GM18873 (cell line): ENCODE measurements at regions not wholly inside any gene's neighbourhood (a gene's known extent, or its start where the extent isn't known, plus 50 kb on each side); places are given as distances from the start of the nearest gene placed in this dataset.
"Not testable (repeated sequence)": the region's sequence is repeated elsewhere in the genome, so short reads cannot be mapped to it uniquely, and the experiment has no call there.

Experiments
- ATAC-seq: cut with Tn5 transposase; IDR thresholded peaks from one replicate; pipeline ENCODE4 v1.9.1; 2021; ENCODE audit warnings: mild to moderate bottlenecking, moderate library complexity, moderate number of reproducible peaks; ENCODE audit not compliant: unreplicated experiment, low FRiP score

DNA sequence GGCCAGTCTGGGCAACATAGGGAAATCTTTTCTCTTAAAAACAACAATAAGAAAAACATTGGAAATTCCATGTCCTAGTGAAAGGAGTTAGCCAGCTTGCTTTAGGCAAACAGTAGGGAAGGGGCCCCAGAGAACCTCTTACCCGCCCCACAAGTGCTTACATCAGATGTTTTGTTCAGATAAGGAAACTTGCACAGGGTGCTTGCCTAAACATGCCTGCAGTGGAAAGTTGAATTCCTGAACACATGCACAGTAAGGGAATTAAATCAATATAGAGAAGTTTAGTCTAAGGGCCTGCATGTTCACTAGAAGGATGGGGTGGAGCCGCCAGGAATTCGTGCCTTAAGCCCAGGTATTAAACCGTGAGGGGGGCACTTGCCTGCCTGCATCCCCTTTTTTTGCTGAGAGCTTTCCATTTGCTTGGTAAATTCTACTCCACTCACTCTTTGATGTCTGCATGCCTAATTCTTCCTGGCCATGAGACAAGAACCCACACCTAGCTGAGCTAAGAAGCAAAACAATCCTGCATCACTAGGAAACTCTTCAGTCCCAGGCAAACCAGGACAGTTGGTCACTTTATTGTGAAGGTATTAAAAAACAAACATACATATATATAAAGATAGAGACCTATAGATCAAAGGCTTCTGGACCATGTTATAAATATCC is 499.0 kb downstream of the SIPA1L2 start:
- ATAC-seq, result no peak

- no peak for ATAC-seq
Measured at GRCh38 chr1:232127190-232127589, 500.6 kb downstream of the DISC1 start.

GRCh38 chr1:232123775-232124659 is 497.4 kb downstream of the DISC1 start:
- ATAC-seq, result no peak

DNA sequence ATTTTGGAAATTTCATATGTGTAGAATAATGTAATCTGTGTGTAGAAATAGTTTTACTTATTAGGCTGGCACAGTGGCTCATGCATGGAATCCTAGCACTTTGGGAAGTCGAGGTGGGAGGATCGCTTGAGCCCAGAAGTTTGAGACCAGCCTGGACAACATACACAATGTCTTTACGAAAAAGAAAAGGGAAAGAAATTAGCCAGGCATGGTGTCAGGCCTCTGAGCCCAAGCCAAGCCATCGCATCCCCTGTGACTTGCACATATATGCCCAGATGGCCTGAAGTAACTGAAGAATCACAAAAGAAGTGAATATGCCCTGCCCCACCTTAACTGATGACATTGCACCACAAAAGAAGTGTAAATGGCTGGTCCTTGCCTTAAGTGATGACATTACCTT is 491.3 kb downstream of the DISC1 start:
- ATAC-seq, result not testable (repeated sequence)

DNA sequence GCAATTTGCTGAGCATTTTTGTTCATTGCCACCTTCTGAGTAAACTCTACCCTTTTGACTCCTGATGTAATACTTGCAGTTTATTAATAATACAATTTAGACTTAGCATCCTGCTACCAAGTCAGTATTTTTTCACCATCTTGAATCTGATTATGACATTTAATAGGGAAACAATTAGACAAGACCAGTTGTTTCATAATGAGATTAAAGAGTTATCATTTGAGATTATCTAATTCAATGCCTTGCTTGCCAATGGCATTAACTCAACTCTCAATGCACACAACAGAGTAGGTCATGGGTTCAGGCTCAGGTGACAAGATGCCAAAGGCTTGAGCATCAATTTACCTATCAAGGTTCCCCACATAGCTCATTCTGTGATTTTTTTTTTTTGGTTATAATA is 488.4 kb downstream of the DISC1 start:
- ATAC-seq, result no peak

GRCh38 chr1:232112076-232112475 is 485.5 kb downstream of the DISC1 start:
- no peak for ATAC-seq

GRCh38 chr1:232111611-232112010 is 485.0 kb downstream of the DISC1 start:
- ATAC-seq, result no peak

DNA sequence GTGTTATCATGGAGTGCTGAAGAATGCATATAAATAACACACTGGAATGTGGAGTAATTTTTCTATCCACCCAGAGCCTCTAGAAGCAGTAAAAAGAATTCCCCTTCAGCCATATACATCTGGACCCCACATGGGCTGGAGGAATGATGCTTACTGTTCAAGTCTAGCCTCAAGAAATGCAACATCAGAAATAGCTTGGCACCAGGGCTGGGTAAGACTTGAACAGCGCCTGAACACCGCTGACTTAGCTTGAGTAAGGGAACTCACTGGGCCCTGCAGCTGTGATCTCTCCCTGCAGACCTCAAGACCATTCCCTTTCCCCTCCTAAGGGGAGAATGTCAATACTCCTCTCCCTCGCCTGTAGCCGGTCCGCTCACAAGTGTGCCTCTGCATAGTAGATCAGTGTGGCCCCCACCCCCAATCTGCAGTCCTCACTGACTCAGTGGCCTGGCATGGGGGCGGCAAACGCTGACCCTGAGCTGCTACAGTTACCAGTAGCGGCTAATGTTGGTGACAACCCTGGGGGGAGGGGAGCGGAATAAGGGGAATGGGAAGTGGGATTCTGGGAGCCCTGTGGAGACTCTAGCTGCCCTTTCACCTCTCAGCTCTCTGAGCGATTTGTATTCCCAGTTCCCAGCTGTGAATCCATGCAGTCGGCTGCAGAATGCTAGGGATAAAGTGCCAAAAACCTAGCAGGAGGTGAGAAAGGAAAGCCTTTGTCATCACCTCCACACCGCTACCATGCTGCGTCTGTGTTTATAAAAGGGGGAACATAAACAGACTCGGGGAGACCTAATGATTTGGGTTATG is 483.9 kb downstream of the DISC1 start:
- ATAC-seq, result no peak

- ATAC-seq, result no peak
Measured at GRCh38 chr1:232109391-232109790, 482.8 kb downstream of the DISC1 start.

DNA sequence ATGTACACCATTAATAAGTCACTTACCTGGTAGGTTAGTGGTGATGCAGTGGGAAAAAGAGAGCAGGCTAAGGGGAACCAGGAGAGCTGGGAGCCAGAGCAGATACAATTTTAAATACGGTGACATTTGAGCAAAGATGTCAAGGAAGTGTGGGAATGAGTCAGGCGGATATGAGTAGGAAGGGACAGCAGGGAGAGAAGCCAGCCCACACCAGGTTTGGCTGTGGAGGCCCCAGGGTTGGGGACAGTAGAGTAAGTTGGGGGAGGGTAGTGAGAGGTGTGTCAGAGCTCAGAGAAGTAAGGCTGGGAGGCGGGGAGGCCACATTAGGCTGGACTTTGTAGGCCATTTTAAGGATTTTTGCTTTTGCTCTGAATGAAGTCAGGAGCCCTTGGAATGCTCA is 482.0 kb downstream of the DISC1 start:
- ATAC-seq, result no peak

GRCh38 chr1:232106415-232106814 is 479.8 kb downstream of the DISC1 start:
- ATAC-seq, result no peak

- no peak for ATAC-seq
Measured at GRCh38 chr1:232105561-232105960, 479.0 kb downstream of the DISC1 start.

DNA sequence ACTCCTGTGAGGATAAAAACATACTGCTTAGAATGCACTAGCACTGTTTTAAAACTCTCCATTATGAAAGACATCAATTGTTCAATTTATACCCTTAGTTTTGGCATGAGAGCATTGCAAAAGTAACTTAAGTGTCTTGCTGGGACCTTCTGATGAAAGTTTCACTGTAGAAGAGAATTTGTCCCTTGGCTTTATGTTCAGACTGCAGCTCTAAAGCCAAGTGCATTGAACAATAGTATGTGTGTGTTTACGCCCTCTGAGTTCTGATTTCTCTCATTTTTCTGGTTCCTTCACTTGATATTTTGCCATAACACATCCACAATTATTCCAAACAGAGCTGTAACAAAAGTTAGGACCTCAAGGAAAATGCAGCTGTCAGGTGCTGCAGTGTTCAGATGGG is 474.6 kb downstream of the DISC1 start:
- ATAC-seq, result no peak

DNA sequence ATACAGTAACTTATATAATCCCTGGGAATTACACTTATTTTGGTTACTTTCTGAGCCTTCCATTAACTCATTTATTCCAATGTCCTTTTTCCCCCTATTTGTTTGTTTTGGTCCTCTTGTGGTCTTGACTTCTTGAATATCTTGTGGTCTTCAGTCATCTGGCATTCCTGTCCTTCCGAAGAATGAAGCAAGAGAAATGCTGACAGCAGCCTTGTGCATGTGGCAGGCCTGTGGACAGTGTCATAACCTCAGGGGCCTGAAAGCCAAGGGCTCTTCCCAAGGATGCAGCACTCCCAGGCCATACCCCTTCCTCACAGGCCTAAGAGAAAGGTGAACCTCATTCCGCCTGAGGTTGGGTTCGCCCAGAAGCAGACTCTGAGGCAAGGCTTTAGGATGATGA is 470.2 kb downstream of the DISC1 start:
- no peak for ATAC-seq
